ENCODE measurements at regions not wholly inside any gene's neighbourhood (a gene's known extent, or its start where the extent isn't known, plus 50 kb on each side); places are given as distances from the start of the nearest gene placed in this dataset.
"Not testable (repeated sequence)": the region's sequence is repeated elsewhere in the genome, so short reads cannot be mapped to it uniquely, and the experiment has no call there.

GRCh38 chr2:150060341-150060740 lies 427.1 kb downstream of the RND3 start:
- no peak for TF ChIP-seq CTCF (IDR thresholded peaks at IDR 0.05; ENCODE audit: low read length, missing control alignments)
- H3K4me3 ChIP-seq (replicated peaks; ENCODE audit: low read depth, low read length): no peak overlapping the region

GRCh38 chr2:150059676-150060075 lies 427.8 kb downstream of the RND3 start:
- not testable (repeated sequence) for DNase-seq (ENCODE audit: low read depth); H3K4me3 ChIP-seq (replicated peaks; ENCODE audit: low read depth, low read length)

More at GRCh38 chr2:150060341-150060740, 427.1 kb downstream of the RND3 start:
- DNase-seq (ENCODE audit: low read depth): peak; percentile 54

- TF ChIP-seq CTCF (IDR thresholded peaks at IDR 0.05; ENCODE audit: low read length, missing control alignments): no peak
- H3K4me3 ChIP-seq (replicated peaks; ENCODE audit: low read depth, low read length): no peak overlapping the region
- no peak for DNase-seq (ENCODE audit: low read depth)
These were observed 435.0 kb downstream of the RND3 start for GRCh38 chr2:150052457-150052856.

GRCh38 chr2:150051004-150051403 lies 436.5 kb downstream of the RND3 start:
- H3K4me3 ChIP-seq (replicated peaks; ENCODE audit: low read depth, low read length): no peak overlapping the region
- DNase-seq (ENCODE audit: low read depth): no peak
- no peak for TF ChIP-seq CTCF (IDR thresholded peaks at IDR 0.05; ENCODE audit: low read length, missing control alignments)

GRCh38 chr2:150050036-150050435 lies 437.4 kb downstream of the RND3 start:
- TF ChIP-seq CTCF (IDR thresholded peaks at IDR 0.05; ENCODE audit: low read length, missing control alignments): no peak

GRCh38 chr2:150047620-150048222 lies 439.7 kb downstream of the RND3 start:
- no peak for DNase-seq (ENCODE audit: low read depth)
- TF ChIP-seq CTCF (IDR thresholded peaks at IDR 0.05; ENCODE audit: low read length, missing control alignments): no peak
- no peak overlapping the region for H3K4me3 ChIP-seq (replicated peaks; ENCODE audit: low read depth, low read length)

More at GRCh38 chr2:150050036-150050435, 437.4 kb downstream of the RND3 start:
- DNase-seq (ENCODE audit: low read depth): no peak
- no peak overlapping the region for H3K4me3 ChIP-seq (replicated peaks; ENCODE audit: low read depth, low read length)

GRCh38 chr2:150046810-150047209 lies 440.7 kb downstream of the RND3 start:
- DNase-seq (ENCODE audit: low read depth): no peak
- no peak for TF ChIP-seq CTCF (IDR thresholded peaks at IDR 0.05; ENCODE audit: low read length, missing control alignments)
- no peak overlapping the region for H3K4me3 ChIP-seq (replicated peaks; ENCODE audit: low read depth, low read length)
